GM20431 (cell line): ENCODE measurements at regions not wholly inside any gene's neighbourhood (a gene's known extent, or its start where the extent isn't known, plus 50 kb on each side); places are given as distances from the start of the nearest gene placed in this dataset.

Source experiments
- in situ Hi-C: fragments of 300-500 bp; cut with MseI, MboI; formaldehyde crosslinking; loops from one replicate; pipeline ENCODE4 v1.15.0; 2020; ENCODE audit warnings: low sequenced_read_pairs; ENCODE audit not compliant: unreplicated experiment

- in situ Hi-C loops: no loop called here
Observed at GRCh38 chr15:39084674-39085530, 496.0 kb upstream of the THBS1 start.

- in situ Hi-C loops: no loop called here
Observed at GRCh38 chr15:39086641-39087040, 494.2 kb upstream of the THBS1 start.

GRCh38 chr15:39088156-39088555, 492.7 kb upstream of the THBS1 start:
- in situ Hi-C loops: no loop called here

- in situ Hi-C loops: no loop called here
Observed at GRCh38 chr15:39092354-39092753, 488.5 kb upstream of the THBS1 start.

GRCh38 chr15:39092761-39093160, 488.1 kb upstream of the THBS1 start:
- in situ Hi-C loops: no loop called here

GRCh38 chr15:39094116-39094515, 486.8 kb upstream of the THBS1 start:
- in situ Hi-C loops: no loop called here

- in situ Hi-C loops: no loop called here
Observed at GRCh38 chr15:39095218-39095879, 485.5 kb upstream of the THBS1 start.

- in situ Hi-C loops: no loop called here
Observed at GRCh38 chr15:39096608-39097205, 484.2 kb upstream of the THBS1 start.

GRCh38 chr15:39099524-39099923, 481.4 kb upstream of the THBS1 start:
- in situ Hi-C loops: no loop called here

GRCh38 chr15:39100106-39100660, 480.7 kb upstream of the THBS1 start:
- in situ Hi-C loops: no loop called here

GRCh38 chr15:39102431-39102830, 478.4 kb upstream of the THBS1 start:
- in situ Hi-C loops: no loop called here

GRCh38 chr15:39106950-39107349, 473.9 kb upstream of the THBS1 start:
- in situ Hi-C loops: no loop called here

GRCh38 chr15:39108021-39108420, 472.9 kb upstream of the THBS1 start:
- in situ Hi-C loops: no loop called here

- in situ Hi-C loops: no loop called here
Observed at GRCh38 chr15:39110336-39110735, 470.5 kb upstream of the THBS1 start.

- in situ Hi-C loops: no loop called here
Observed at GRCh38 chr15:39110746-39111145, 470.1 kb upstream of the THBS1 start.

- in situ Hi-C loops: no loop called here
Observed at GRCh38 chr15:39113741-39114140, 467.1 kb upstream of the THBS1 start.

GRCh38 chr15:39114690-39115378, 466.0 kb upstream of the THBS1 start:
- in situ Hi-C loops: no loop called here

GRCh38 chr15:39115379-39116057, 465.4 kb upstream of the THBS1 start:
- in situ Hi-C loops: no loop called here

GRCh38 chr15:39118510-39118909, 462.4 kb upstream of the THBS1 start:
- in situ Hi-C loops: no loop called here

- in situ Hi-C loops: no loop called here
Observed at GRCh38 chr15:39124155-39124552, 456.7 kb upstream of the THBS1 start.
